HCT116 (cell line): ENCODE measurements at regions not wholly inside any gene's neighbourhood (a gene's known extent, or its start where the extent isn't known, plus 50 kb on each side); places are given as distances from the start of the nearest gene placed in this dataset.

Experiments used
- ATAC-seq: fragments of 200-7000 bp; cut with Tn5 transposase; 2 replicates; pipeline ENCODE4 v1.9.1; 2020; ENCODE audit warnings: mild to moderate bottlenecking, moderate library complexity
- BruUV-seq: library from RNA; stranded (reverse); fragments of 400-500 nt; replicated peaks from 2 replicates; lab custom pipeline; 2021; lab: Mats Ljungman, UMichigan
- CTCF ChIA-PET: fragments of 300-600 bp; sonication (Branson Sonifier 250); formaldehyde crosslinking; loops from one replicate; lab custom pipeline; 2021; ENCODE audit warnings: antibody characterized with exemption; lab: Charles Lee
- POLR2A ChIA-PET: fragments of 300-600, 350-600 bp; sonication (Branson Sonifier 250); formaldehyde crosslinking; loops from one replicate; lab custom pipeline; 2021; ENCODE audit warnings: antibody characterized with exemption; lab: Charles Lee
- RAD21 ChIA-PET, 2 experiments: fragments of 300-600 bp; sonication (Branson Sonifier 250); formaldehyde crosslinking; loops; one replicate each; lab custom pipeline; 2023; ENCODE audit warnings: low total read pairs in 2 of 2; ENCODE audit not compliant: uncharacterized antibody in 2 of 2, unreplicated experiment in 2 of 2, low non-redundant PET in 1 of 2; lab: Charles Lee
- DNase-seq: peaks from one replicate; pipeline ENCODE4 v3.0.0-alpha.2; 2010; ENCODE audit warnings: low read depth, low spot score
- H2AFZ ChIP-seq: fragments of 200-600 bp; shearing (Covaris generic), sonication (generic); 2 replicates; pipeline ENCODE4 v1.6.1; 2017; ENCODE audit warnings: low read depth, mixed run types, mixed read lengths, antibody characterized with exemption, low read length; ENCODE audit not compliant: poor library complexity, severe bottlenecking
- H3K27ac ChIP-seq: 2 replicates; pipeline ENCODE4 v1.5.1; 2012; ENCODE audit warnings: low read depth, low read length
- H3K27me3 ChIP-seq: fragments of 200-600 bp; sonication (generic); 2 replicates; pipeline ENCODE4 v1.6.1; 2016; ENCODE audit warnings: mixed run types, low read length, mixed read lengths; ENCODE audit not compliant: insufficient read depth
- H3K36me3 ChIP-seq, 2 experiments: fragments of 200-500 bp in 1 of 2; fragments of 200-600 bp in 1 of 2; sonication (Bioruptor generic) in 1 of 2; sonication (generic) in 1 of 2; 2 replicates each; pipeline versions ENCODE4 v1.5.1 to v1.6.1; 2014 to 2016; ENCODE audit warnings: low read length in 2 of 2, inconsistent platforms in 1 of 2, mixed read lengths in 1 of 2, mixed run types in 1 of 2; ENCODE audit not compliant: insufficient read depth in 2 of 2, control insufficient read depth in 1 of 2
- H3K4me1 ChIP-seq, 2 experiments: fragments of 200-600 bp in 1 of 2; sonication (generic) in 1 of 2; 2 replicates each; pipeline versions ENCODE4 v1.5.1 to v1.6.1; 2012 to 2017; ENCODE audit warnings: low read length in 2 of 2, inconsistent platforms in 1 of 2, mild to moderate bottlenecking in 1 of 2, mixed read lengths in 1 of 2, mixed run types in 1 of 2, moderate library complexity in 1 of 2; ENCODE audit not compliant: insufficient read depth in 2 of 2, control insufficient read depth in 1 of 2
- H3K4me2 ChIP-seq: fragments of 200-600 bp; sonication (generic); 2 replicates; pipeline ENCODE4 v1.6.1; 2017; ENCODE audit warnings: mixed run types, low read length, mixed read lengths
- H3K4me3 ChIP-seq, 2 experiments: fragments of 200-600 bp in 1 of 2; sonication (generic) in 1 of 2; replicated peaks in 1 of 2; 2 replicates each; pipeline ENCODE4 v1.5.1; 2011 to 2016; ENCODE audit warnings: low read length in 2 of 2, control low read depth in 1 of 2, low read depth in 1 of 2, mild to moderate bottlenecking in 1 of 2, mixed read lengths in 1 of 2, mixed run types in 1 of 2
- H3K79me2 ChIP-seq: fragments of 200-600 bp; sonication (generic); 2 replicates; pipeline ENCODE4 v1.6.1; 2017; ENCODE audit warnings: mild to moderate bottlenecking, mixed run types, low read length, moderate library complexity, mixed read lengths; ENCODE audit not compliant: insufficient read depth
- H3K9ac ChIP-seq: fragments of 200-600 bp; sonication (generic); 2 replicates; pipeline ENCODE4 v1.6.1; 2016; ENCODE audit warnings: low read length, mixed read lengths
- H3K9me2 ChIP-seq: fragments of 200-600 bp; sonication (generic), shearing (Covaris generic); 2 replicates; pipeline ENCODE4 v1.6.1; 2017; ENCODE audit warnings: mixed run types, mild to moderate bottlenecking, moderate library complexity; ENCODE audit not compliant: insufficient read depth
- H3K9me3 ChIP-seq, 2 experiments: fragments of 200-500 bp in 1 of 2; fragments of 200-600 bp in 1 of 2; sonication (Bioruptor generic) in 1 of 2; sonication (generic) in 1 of 2; 2 replicates each; pipeline ENCODE4 v1.6.1; 2014 to 2017; ENCODE audit warnings: low read length in 2 of 2, mixed read lengths in 2 of 2, inconsistent platforms in 1 of 2, low read depth in 1 of 2, mild to moderate bottlenecking in 1 of 2, mixed run types in 1 of 2, moderate library complexity in 1 of 2; ENCODE audit not compliant: control insufficient read depth in 1 of 2, insufficient read depth in 1 of 2
- H4K20me1 ChIP-seq: fragments of 200-600 bp; sonication (generic), shearing (Covaris generic); 2 replicates; pipeline ENCODE4 v1.6.1; 2017; ENCODE audit warnings: mixed run types, mild to moderate bottlenecking, moderate library complexity; ENCODE audit not compliant: insufficient read depth
- CEBPB ChIP-seq: IDR thresholded peaks from 2 replicates; pipeline ENCODE4 v1.6.1; 2012; ENCODE audit warnings: low read depth
- EGR1 ChIP-seq: IDR thresholded peaks from 2 replicates; pipeline ENCODE4 v1.6.1; 2012; ENCODE audit warnings: low read depth
- EZH2phosphoT487 ChIP-seq: fragments of 200-600 bp; IDR thresholded peaks from 2 replicates; pipeline ENCODE4 v1.6.1; 2018; ENCODE audit warnings: antibody characterized with exemption, borderline replicate concordance
- FOSL1 ChIP-seq: IDR thresholded peaks from 2 replicates; pipeline ENCODE4 v1.6.1; 2012; ENCODE audit warnings: low read depth
- MAX ChIP-seq: IDR thresholded peaks from 2 replicates; pipeline ENCODE4 v1.6.1; 2012
- POLR2A ChIP-seq: IDR thresholded peaks from 2 replicates; pipeline ENCODE4 v1.7.0; 2011; ENCODE audit warnings: borderline replicate concordance; ENCODE audit not compliant: insufficient read depth, insufficient read length; ENCODE audit errors: extremely low read depth
- POLR2AphosphoS5 ChIP-seq: IDR thresholded peaks from 2 replicates; pipeline ENCODE4 v1.6.1; 2011; ENCODE audit warnings: mild to moderate bottlenecking, low read depth, low read length, moderate library complexity
- RAD21 ChIP-seq: IDR thresholded peaks from 2 replicates; pipeline ENCODE4 v1.6.1; 2012; ENCODE audit warnings: low read depth, mild to moderate bottlenecking
- SIN3A ChIP-seq: IDR thresholded peaks from 2 replicates; pipeline ENCODE4 v1.6.1; 2012; ENCODE audit warnings: low read depth
- SRF ChIP-seq: IDR thresholded peaks from 2 replicates; pipeline ENCODE4 v1.6.1; 2012; ENCODE audit warnings: low read depth
- ZBTB33 ChIP-seq: IDR thresholded peaks from 2 replicates; pipeline ENCODE4 v1.6.1; 2011; ENCODE audit warnings: mild to moderate bottlenecking, low read length, moderate library complexity; ENCODE audit not compliant: insufficient replicate concordance; ENCODE audit errors: extremely low read depth
- intact Hi-C: fragments of 100-400 bp; cut with micrococcal nuclease; formaldehyde crosslinking; loops from 2 replicates; pipeline ENCODE4 v1.10.0; 2022
- TF ChIP-seq, protein P1 (sequence below), 3 experiments: fragments of 200-600 bp in 1 of 3; sonication (generic) in 1 of 3; IDR thresholded peaks in 2 of 3; conservative IDR thresholded peaks in 1 of 3; 2 replicates each; pipeline ENCODE4 v1.5.1; 2012 to 2017; ENCODE audit warnings: low read depth in 2 of 3, low read length in 2 of 3, antibody characterized with exemption in 1 of 3, borderline replicate concordance in 1 of 3, control low read depth in 1 of 3, mild to moderate bottlenecking in 1 of 3, mixed read lengths in 1 of 3, mixed run types in 1 of 3, moderate library complexity in 1 of 3; ENCODE audit not compliant: insufficient read depth in 1 of 3

GRCh38 chr2:64929333-64929732 is 59.9 kb upstream of the SLC1A4 start:
- no peaks in the 10 kb centered on the region for H3K4me1 ChIP-seq
- no peak for ATAC-seq
- RAD21 ChIA-PET: no interaction called here
- H3K27me3 ChIP-seq: no peaks in the 10 kb centered on the region
- no peaks in the 10 kb centered on the region for H3K9me3 ChIP-seq
- POLR2A ChIA-PET: no interaction called here
- no peak overlapping the region for H2AFZ ChIP-seq
- no TSS peak for BruUV-seq
- no peaks in the 10 kb centered on the region for H4K20me1 ChIP-seq
- CTCF ChIA-PET: no interaction called here
- intact Hi-C loops: no loop called here
- H3K4me3 ChIP-seq: no peak overlapping the region
- H3K79me2 ChIP-seq: no peaks in the 10 kb centered on the region
- no peak overlapping the region for H3K9ac ChIP-seq
- H3K9me2 ChIP-seq: no peaks in the 10 kb centered on the region
- H3K36me3 ChIP-seq: no peaks in the 10 kb centered on the region
- H3K4me2 ChIP-seq: no peak overlapping the region
- DNase-seq: no peak
- no peak overlapping the region for H3K27ac ChIP-seq
- TF ChIP-seq ZBTB33: no peak
- TF ChIP-seq SIN3A: no peak
- TF ChIP-seq, protein P1, sequence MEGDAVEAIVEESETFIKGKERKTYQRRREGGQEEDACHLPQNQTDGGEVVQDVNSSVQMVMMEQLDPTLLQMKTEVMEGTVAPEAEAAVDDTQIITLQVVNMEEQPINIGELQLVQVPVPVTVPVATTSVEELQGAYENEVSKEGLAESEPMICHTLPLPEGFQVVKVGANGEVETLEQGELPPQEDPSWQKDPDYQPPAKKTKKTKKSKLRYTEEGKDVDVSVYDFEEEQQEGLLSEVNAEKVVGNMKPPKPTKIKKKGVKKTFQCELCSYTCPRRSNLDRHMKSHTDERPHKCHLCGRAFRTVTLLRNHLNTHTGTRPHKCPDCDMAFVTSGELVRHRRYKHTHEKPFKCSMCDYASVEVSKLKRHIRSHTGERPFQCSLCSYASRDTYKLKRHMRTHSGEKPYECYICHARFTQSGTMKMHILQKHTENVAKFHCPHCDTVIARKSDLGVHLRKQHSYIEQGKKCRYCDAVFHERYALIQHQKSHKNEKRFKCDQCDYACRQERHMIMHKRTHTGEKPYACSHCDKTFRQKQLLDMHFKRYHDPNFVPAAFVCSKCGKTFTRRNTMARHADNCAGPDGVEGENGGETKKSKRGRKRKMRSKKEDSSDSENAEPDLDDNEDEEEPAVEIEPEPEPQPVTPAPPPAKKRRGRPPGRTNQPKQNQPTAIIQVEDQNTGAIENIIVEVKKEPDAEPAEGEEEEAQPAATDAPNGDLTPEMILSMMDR (IDR thresholded peaks at IDR 0.05 in 2 of 3, conservative IDR thresholded peaks at IDR 0.05 in 1 of 3; ENCODE audit: borderline replicate concordance in 1 of 3, insufficient read depth in 1 of 3, low read depth in 2 of 3, low read length in 2 of 3): no peak
- no peak for TF ChIP-seq FOSL1
- no peak for TF ChIP-seq MAX
- TF ChIP-seq RAD21: no peak
- TF ChIP-seq SRF: no peak
- no peak for TF ChIP-seq EGR1
- TF ChIP-seq POLR2A: no peak
- TF ChIP-seq EZH2phosphoT487: no peak
- no peak for TF ChIP-seq POLR2AphosphoS5
- no peak for TF ChIP-seq CEBPB
